Neural progenitor cell (in vitro differentiated cells): ENCODE measurements at regions not wholly inside any gene's neighbourhood (a gene's known extent, or its start where the extent isn't known, plus 50 kb on each side); places are given as distances from the start of the nearest gene placed in this dataset.

Source experiments
- EZH2 ChIP-seq: fragments of 200-600 bp; sonication (generic); IDR thresholded peaks from 2 replicates; pipeline ENCODE4 v1.6.1; 2017; ENCODE audit warnings: antibody characterized with exemption, mild to moderate bottlenecking, moderate library complexity
- TF ChIP-seq, protein P1 (sequence below): fragments of 200-600 bp; sonication (generic); IDR thresholded peaks from 2 replicates; pipeline ENCODE4 v1.5.1; 2017; ENCODE audit warnings: antibody characterized with exemption, mild to moderate bottlenecking

DNA sequence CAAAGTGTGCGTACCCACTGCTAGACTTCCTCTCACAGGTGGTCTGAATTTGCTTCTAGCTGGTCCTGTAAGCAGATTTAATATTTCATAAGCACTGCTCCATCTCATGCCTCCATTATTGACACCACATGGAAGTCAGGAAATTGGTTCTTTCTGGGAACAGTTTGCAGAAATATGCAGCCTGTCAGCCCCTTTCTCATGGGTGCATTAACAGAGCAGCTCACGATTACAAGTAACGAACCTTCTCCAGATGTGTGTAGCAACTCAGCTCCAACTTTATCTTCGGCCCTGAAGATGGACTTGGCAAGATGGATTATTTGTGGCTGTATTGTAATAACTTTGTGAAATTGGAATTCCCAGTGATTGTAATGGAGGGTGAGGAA lies 214.5 kb upstream of the DDHD1 start:
- TF ChIP-seq, protein P1, sequence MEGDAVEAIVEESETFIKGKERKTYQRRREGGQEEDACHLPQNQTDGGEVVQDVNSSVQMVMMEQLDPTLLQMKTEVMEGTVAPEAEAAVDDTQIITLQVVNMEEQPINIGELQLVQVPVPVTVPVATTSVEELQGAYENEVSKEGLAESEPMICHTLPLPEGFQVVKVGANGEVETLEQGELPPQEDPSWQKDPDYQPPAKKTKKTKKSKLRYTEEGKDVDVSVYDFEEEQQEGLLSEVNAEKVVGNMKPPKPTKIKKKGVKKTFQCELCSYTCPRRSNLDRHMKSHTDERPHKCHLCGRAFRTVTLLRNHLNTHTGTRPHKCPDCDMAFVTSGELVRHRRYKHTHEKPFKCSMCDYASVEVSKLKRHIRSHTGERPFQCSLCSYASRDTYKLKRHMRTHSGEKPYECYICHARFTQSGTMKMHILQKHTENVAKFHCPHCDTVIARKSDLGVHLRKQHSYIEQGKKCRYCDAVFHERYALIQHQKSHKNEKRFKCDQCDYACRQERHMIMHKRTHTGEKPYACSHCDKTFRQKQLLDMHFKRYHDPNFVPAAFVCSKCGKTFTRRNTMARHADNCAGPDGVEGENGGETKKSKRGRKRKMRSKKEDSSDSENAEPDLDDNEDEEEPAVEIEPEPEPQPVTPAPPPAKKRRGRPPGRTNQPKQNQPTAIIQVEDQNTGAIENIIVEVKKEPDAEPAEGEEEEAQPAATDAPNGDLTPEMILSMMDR, result no peak
- no peak for TF ChIP-seq EZH2
